NT2/D1 (cell line): ENCODE measurements at regions not wholly inside any gene's neighbourhood (a gene's known extent, or its start where the extent isn't known, plus 50 kb on each side); places are given as distances from the start of the nearest gene placed in this dataset.

Source experiments
- DNase-seq: peaks from one replicate; pipeline ENCODE4 v3.0.0-alpha.2; 2011; ENCODE audit warnings: low read depth, low spot score
- H3K27me3 ChIP-seq: 2 replicates; pipeline ENCODE4 v1.6.0; 2011; ENCODE audit warnings: mild to moderate bottlenecking; ENCODE audit not compliant: insufficient read length, insufficient read depth
- H3K36me3 ChIP-seq: 2 replicates; pipeline ENCODE4 v1.6.1; 2011; ENCODE audit warnings: mild to moderate bottlenecking, low read length, mixed read lengths; ENCODE audit not compliant: insufficient read depth, insufficient read length
- H3K4me1 ChIP-seq: 2 replicates; pipeline ENCODE4 v1.5.1; 2011; ENCODE audit not compliant: insufficient read depth, insufficient read length
- H3K4me3 ChIP-seq: 2 replicates; pipeline ENCODE4 v1.5.1; 2011; ENCODE audit warnings: low read depth; ENCODE audit not compliant: insufficient read length
- H3K9ac ChIP-seq: 2 replicates; pipeline ENCODE4 v1.6.0; 2011; ENCODE audit warnings: low read depth; ENCODE audit not compliant: insufficient read length
- H3K9me3 ChIP-seq: 2 replicates; pipeline ENCODE4 v1.5.1; 2011; ENCODE audit warnings: mild to moderate bottlenecking, low read length; ENCODE audit not compliant: insufficient read depth
- SUZ12 ChIP-seq: IDR thresholded peaks from 2 replicates; pipeline ENCODE4 v1.6.1; 2011; ENCODE audit not compliant: insufficient read length, insufficient read depth; ENCODE audit errors: extremely low read depth
- YY1 ChIP-seq: IDR thresholded peaks from 2 replicates; pipeline ENCODE4 v1.6.1; 2011; ENCODE audit not compliant: insufficient read length, insufficient read depth
- ZNF274 ChIP-seq: IDR thresholded peaks from 2 replicates; pipeline ENCODE4 v1.6.1; 2011; ENCODE audit warnings: mild to moderate bottlenecking, low read depth, low read length

DNA sequence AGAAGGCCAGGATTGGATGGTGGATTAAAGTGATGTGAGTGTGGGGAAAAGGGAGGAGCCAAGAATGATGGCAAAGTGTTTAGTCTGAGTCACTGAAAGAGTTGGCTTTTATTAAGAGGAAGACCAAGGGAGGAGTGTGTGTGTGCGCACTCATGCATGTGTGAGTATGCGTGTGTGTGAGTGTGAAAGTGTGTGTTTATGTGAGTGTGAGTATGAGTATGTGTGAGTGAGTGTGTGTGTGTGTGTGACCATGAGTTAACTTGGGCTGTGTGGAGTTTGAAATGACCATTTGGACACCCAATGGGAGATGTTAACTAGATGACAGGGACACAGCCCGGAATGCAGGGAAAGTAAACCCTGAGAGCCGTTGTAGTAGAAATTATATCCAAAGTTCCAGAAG is 57.6 kb upstream of the EYA2 start:
- Histone ChIP-seq H3K36me3 (no peaks in the 10 kb centered on the region), H3K4me3 (no peak overlapping the region), H3K27me3 (no peaks in the 10 kb centered on the region), H3K9ac (no peak overlapping the region), H3K4me1 (no peaks in the 10 kb centered on the region), H3K9me3 (no peaks in the 10 kb centered on the region)
- TF ChIP-seq ZNF274 (no peak), SUZ12 (no peak), YY1 (no peak)
- no peak for DNase-seq

DNA sequence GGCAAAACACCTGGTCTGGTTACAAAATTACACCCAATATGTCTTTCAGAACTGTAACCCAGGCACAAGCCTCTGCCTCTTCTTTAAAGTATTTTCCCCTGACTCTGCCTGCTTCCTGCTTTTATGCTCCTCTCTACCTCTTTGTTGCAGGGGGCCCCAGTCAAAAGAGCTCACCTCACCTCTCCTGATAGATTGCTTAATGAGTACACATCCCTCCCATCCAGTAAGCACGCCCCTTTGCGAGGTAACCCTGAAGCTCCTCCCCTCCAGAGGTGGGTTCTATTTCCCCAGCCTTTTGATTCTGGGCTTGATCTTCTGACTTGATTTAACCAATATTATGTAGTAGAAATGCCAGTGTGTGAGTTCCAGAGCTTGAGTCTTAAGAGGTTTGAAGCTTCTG is 56.6 kb upstream of the EYA2 start:
- TF ChIP-seq YY1 (no peak), ZNF274 (no peak), SUZ12 (no peak)
- H3K4me3 ChIP-seq = no peak overlapping the region
- H3K9ac ChIP-seq = no peak overlapping the region
- no peaks in the 10 kb centered on the region for H3K4me1 ChIP-seq
- H3K36me3 ChIP-seq = no peaks in the 10 kb centered on the region
- H3K27me3 ChIP-seq = no peaks in the 10 kb centered on the region
- no peaks in the 10 kb centered on the region for H3K9me3 ChIP-seq
- DNase-seq = no peak

GRCh38 chr20:46840054-46840729 is 54.5 kb upstream of the EYA2 start:
- Histone ChIP-seq H3K36me3 (no peaks in the 10 kb centered on the region), H3K9me3 (no peaks in the 10 kb centered on the region), H3K9ac (no peak overlapping the region), H3K4me3 (no peak overlapping the region), H3K4me1 (no peaks in the 10 kb centered on the region), H3K27me3 (no peaks in the 10 kb centered on the region)
- no peak for DNase-seq
- TF ChIP-seq YY1 = no peak
- no peak for TF ChIP-seq ZNF274
- no peak for TF ChIP-seq SUZ12
